ENCODE measurements at regions not wholly inside any gene's neighbourhood (a gene's known extent, or its start where the extent isn't known, plus 50 kb on each side); places are given as distances from the start of the nearest gene placed in this dataset.
"Not testable (repeated sequence)": the region's sequence is repeated elsewhere in the genome, so short reads cannot be mapped to it uniquely, and the experiment has no call there.

GRCh38 chr7:35853194-35853593 is 52.3 kb downstream of the SEPTIN7 start:
- DNase-seq (ENCODE audit: low spot score): not testable (repeated sequence)

- peak; percentile 83 for DNase-seq (ENCODE audit: low spot score)
These were observed 53.5 kb downstream of the SEPTIN7 start for GRCh38 chr7:35854311-35854710.

GRCh38 chr7:35856175-35856574 is 55.3 kb downstream of the SEPTIN7 start:
- no peak for DNase-seq (ENCODE audit: low spot score)

- DNase-seq (ENCODE audit: low spot score): no peak
These were observed 59.8 kb downstream of the SEPTIN7 start for GRCh38 chr7:35860664-35861063.

GRCh38 chr7:35865287-35865686 is 64.4 kb downstream of the SEPTIN7 start:
- DNase-seq (ENCODE audit: low spot score): no peak

GRCh38 chr7:35866186-35866585 is 65.3 kb downstream of the SEPTIN7 start:
- no peak for DNase-seq (ENCODE audit: low spot score)

- DNase-seq (ENCODE audit: low spot score): not testable (repeated sequence)
These were observed 68.3 kb downstream of the SEPTIN7 start for GRCh38 chr7:35869117-35869516.

- DNase-seq (ENCODE audit: low spot score): no peak
These were observed 69.0 kb downstream of the SEPTIN7 start for GRCh38 chr7:35869810-35870209.

GRCh38 chr7:35871856-35872255 is 71.0 kb downstream of the SEPTIN7 start:
- DNase-seq (ENCODE audit: low spot score): no peak

GRCh38 chr7:35874886-35875285 is 74.0 kb downstream of the SEPTIN7 start:
- DNase-seq (ENCODE audit: low spot score): no peak

- no peak for DNase-seq (ENCODE audit: low spot score)
These were observed 74.4 kb downstream of the SEPTIN7 start for GRCh38 chr7:35875292-35875691.

- no peak for DNase-seq (ENCODE audit: low spot score)
These were observed 77.5 kb downstream of the SEPTIN7 start for GRCh38 chr7:35878351-35878750.

GRCh38 chr7:35887430-35887829 is 86.6 kb downstream of the SEPTIN7 start:
- DNase-seq (ENCODE audit: low spot score): not testable (repeated sequence)

GRCh38 chr7:35889001-35889400 is 88.1 kb downstream of the SEPTIN7 start:
- no peak for DNase-seq (ENCODE audit: low spot score)

- DNase-seq (ENCODE audit: low spot score): no peak
These were observed 89.0 kb downstream of the SEPTIN7 start for GRCh38 chr7:35889870-35890269.

GRCh38 chr7:35891004-35891830 is 90.4 kb downstream of the SEPTIN7 start:
- DNase-seq (ENCODE audit: low spot score): no peak

GRCh38 chr7:35893649-35894048 is 92.8 kb downstream of the SEPTIN7 start:
- no peak for DNase-seq (ENCODE audit: low spot score)

GRCh38 chr7:35894721-35895120 is 93.9 kb downstream of the SEPTIN7 start:
- DNase-seq (ENCODE audit: low spot score): no peak

GRCh38 chr7:35900651-35901050 is 99.8 kb downstream of the SEPTIN7 start:
- DNase-seq (ENCODE audit: low spot score): no peak

GRCh38 chr7:35905555-35905954 is 104.7 kb downstream of the SEPTIN7 start:
- no peak for DNase-seq (ENCODE audit: low spot score)

- DNase-seq (ENCODE audit: low spot score): peak; percentile 81
These were observed 105.5 kb downstream of the SEPTIN7 start for GRCh38 chr7:35906191-35906908.

GRCh38 chr7:35908331-35909216 is 107.7 kb downstream of the SEPTIN7 start:
- peak; percentile 67 for DNase-seq (ENCODE audit: low spot score)

Measured in globus pallidus (tissue), 1 donor.